ENCODE measurements at regions not wholly inside any gene's neighbourhood (a gene's known extent, or its start where the extent isn't known, plus 50 kb on each side); places are given as distances from the start of the nearest gene placed in this dataset.

DNA sequence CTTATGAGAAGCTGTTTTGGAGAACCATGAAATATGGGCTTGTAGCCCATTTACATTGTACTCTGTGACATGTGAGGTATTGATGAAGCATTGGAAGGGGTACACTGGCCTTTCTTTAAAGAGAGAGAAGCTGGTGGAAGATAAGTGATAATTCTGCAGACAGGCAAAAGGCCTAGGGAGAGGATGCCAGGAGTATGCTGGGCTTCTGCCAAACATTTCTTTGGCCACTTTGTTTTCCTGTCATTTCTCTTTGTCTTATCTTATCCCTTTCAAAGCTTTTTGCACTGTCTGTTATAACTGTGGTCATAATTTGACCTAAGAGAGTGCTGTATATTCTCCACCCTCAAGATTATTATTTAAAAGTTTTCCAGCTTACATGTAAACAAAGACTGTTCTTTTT is 109.6 kb upstream of the SEMA6D start:
- no peaks in the 10 kb centered on the region for H3K27me3 ChIP-seq (replicated peaks; ENCODE audit: insufficient read depth, low read depth, low read length, poor library complexity)
- H3K4me1 ChIP-seq (ENCODE audit: insufficient read depth, low read length, poor library complexity, severe bottlenecking): peaks cover 18% of the 10 kb centered on the region
- no peaks in the 10 kb centered on the region for H3K9me3 ChIP-seq (ENCODE audit: low read depth, low read length, poor library complexity, severe bottlenecking)
- ChIA-PET POLR2A (ENCODE audit: low non-redundant PET) (no interaction called here), CTCF (no interaction called here)
- H3K4me3 ChIP-seq (ENCODE audit: low read depth, low read length, poor library complexity, severe bottlenecking): no peak overlapping the region
- peak; percentile 39 for DNase-seq (ENCODE audit: low spot score)
- H3K27ac ChIP-seq (ENCODE audit: low read depth, low read length, poor library complexity, severe bottlenecking): no peak overlapping the region
- TF ChIP-seq EZH2 (IDR thresholded peaks at IDR 0.05; ENCODE audit: borderline replicate concordance, low read depth, low read length, poor library complexity, severe bottlenecking) (no peak), CTCF (conservative IDR thresholded peaks at IDR 0.05; ENCODE audit: low read depth, low read length) (no peak)
- H3K36me3 ChIP-seq (ENCODE audit: insufficient read depth, low read length, poor library complexity, severe bottlenecking): no peaks in the 10 kb centered on the region
- intact Hi-C loops (cut with micrococcal nuclease; ENCODE audit: unreplicated experiment): no loop called here
- BruUV-seq (replicated peaks): no TSS peak

GRCh38 chr15:47609693-47610092 is 107.6 kb upstream of the SEMA6D start:
- no peak overlapping the region for H3K27ac ChIP-seq (ENCODE audit: low read depth, low read length, poor library complexity, severe bottlenecking)
- no peak for DNase-seq (ENCODE audit: low spot score)
- no peak for TF ChIP-seq EZH2 (IDR thresholded peaks at IDR 0.05; ENCODE audit: borderline replicate concordance, low read depth, low read length, poor library complexity, severe bottlenecking)
- TF ChIP-seq CTCF (conservative IDR thresholded peaks at IDR 0.05; ENCODE audit: low read depth, low read length): no peak
- H3K36me3 ChIP-seq (ENCODE audit: insufficient read depth, low read length, poor library complexity, severe bottlenecking): no peaks in the 10 kb centered on the region
- H3K27me3 ChIP-seq (replicated peaks; ENCODE audit: insufficient read depth, low read depth, low read length, poor library complexity): no peaks in the 10 kb centered on the region
- CTCF ChIA-PET: no interaction called here
- POLR2A ChIA-PET (ENCODE audit: low non-redundant PET): no interaction called here
- peaks cover 26% of the 10 kb centered on the region for H3K4me1 ChIP-seq (ENCODE audit: insufficient read depth, low read length, poor library complexity, severe bottlenecking)
- intact Hi-C loops (cut with micrococcal nuclease; ENCODE audit: unreplicated experiment): loop anchor here (5.0 kb wide), 1 partner anchor 137 kb away; no protein-coding TSS in a partner anchor
- no peaks in the 10 kb centered on the region for H3K9me3 ChIP-seq (ENCODE audit: low read depth, low read length, poor library complexity, severe bottlenecking)
- BruUV-seq (replicated peaks): no TSS peak
- H3K4me3 ChIP-seq (ENCODE audit: low read depth, low read length, poor library complexity, severe bottlenecking): no peak overlapping the region

GRCh38 chr15:47610736-47611135 is 106.6 kb upstream of the SEMA6D start:
- DNase-seq (ENCODE audit: low spot score): no peak
- Histone ChIP-seq H3K36me3 (ENCODE audit: insufficient read depth, low read length, poor library complexity, severe bottlenecking) (no peaks in the 10 kb centered on the region), H3K9me3 (ENCODE audit: low read depth, low read length, poor library complexity, severe bottlenecking) (no peaks in the 10 kb centered on the region), H3K27me3 (replicated peaks; ENCODE audit: insufficient read depth, low read depth, low read length, poor library complexity) (no peaks in the 10 kb centered on the region), H3K27ac (ENCODE audit: low read depth, low read length, poor library complexity, severe bottlenecking) (no peak overlapping the region), H3K4me3 (ENCODE audit: low read depth, low read length, poor library complexity, severe bottlenecking) (no peak overlapping the region), H3K4me1 (ENCODE audit: insufficient read depth, low read length, poor library complexity, severe bottlenecking) (peaks cover 26% of the 10 kb centered on the region)
- intact Hi-C loops (cut with micrococcal nuclease; ENCODE audit: unreplicated experiment): loop anchor here (5.0 kb wide), 1 partner anchor 138 kb away; no protein-coding TSS in a partner anchor
- ChIA-PET CTCF (no interaction called here), POLR2A (ENCODE audit: low non-redundant PET) (no interaction called here)
- TF ChIP-seq CTCF (conservative IDR thresholded peaks at IDR 0.05; ENCODE audit: low read depth, low read length): 0 out of 2 replicates have a peak, but pooled peaks have one; percentile 27
- no peak for TF ChIP-seq EZH2 (IDR thresholded peaks at IDR 0.05; ENCODE audit: borderline replicate concordance, low read depth, low read length, poor library complexity, severe bottlenecking)
- no TSS peak for BruUV-seq (replicated peaks)
